ENCODE measurements at regions not wholly inside any gene's neighbourhood (a gene's known extent, or its start where the extent isn't known, plus 50 kb on each side); places are given as distances from the start of the nearest gene placed in this dataset.
"Not testable (repeated sequence)": the region's sequence is repeated elsewhere in the genome, so short reads cannot be mapped to it uniquely, and the experiment has no call there.

- H3K36me3 ChIP-seq = no peaks in the 10 kb centered on the region
- no peak for DNase-seq
- peaks cover 0 to 43% (median 17%) of the 10 kb centered on the region in 8 donors for H3K9me3 ChIP-seq
- 71 to 90% (median 74%) methylated on average over 5 of the region's 5 CpGs for WGBS, 5 donors
- no peak overlapping the region for H3K4me3 ChIP-seq
- intact Hi-C loops (cut with DNase I; ENCODE audit: low total_unique reads) = no loop called here
- H3K27me3 ChIP-seq (replicated peaks in 1 of 7) = no peaks in the 10 kb centered on the region
- TF ChIP-seq POLR2AphosphoS5 (IDR thresholded peaks at IDR 0.05) = no peak
- TF ChIP-seq CTCF (IDR thresholded peaks at IDR 0.05 in 8 of 11, conservative IDR thresholded peaks at IDR 0.05 in 3 of 11) = no peak
- no peak for TF ChIP-seq POLR2A (IDR thresholded peaks at IDR 0.05)
- H3K4me1 ChIP-seq = no peaks in the 10 kb centered on the region
- no peak overlapping the region for H3K27ac ChIP-seq
Observed at GRCh38 chr6:61134028-61134427, 1152.0 kb downstream of the KHDRBS2 start.

DNA sequence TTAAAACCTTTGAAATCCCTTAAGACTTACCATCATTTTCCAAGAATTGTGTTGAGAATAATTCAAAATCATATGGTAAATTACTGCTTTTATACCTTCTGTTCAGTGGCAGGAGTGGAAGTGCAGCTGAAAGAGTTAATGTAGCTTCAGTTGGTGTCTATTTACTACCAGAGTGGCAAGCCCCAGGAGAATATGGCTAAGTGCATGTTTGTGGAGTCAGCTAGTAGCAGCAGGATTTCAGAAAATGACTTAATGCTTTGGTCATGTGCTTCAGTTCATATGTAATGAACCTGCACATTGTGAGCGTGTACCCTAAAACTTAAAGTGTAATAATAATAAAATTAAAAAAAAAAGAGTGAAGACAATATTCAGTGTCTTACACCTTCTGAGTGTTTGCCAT, 1171.8 kb downstream of the KHDRBS2 start:
- H3K4me3 ChIP-seq; H3K4me1 ChIP-seq; DNase-seq; H3K27ac ChIP-seq; intact Hi-C loops (cut with DNase I; ENCODE audit: low total_unique reads); H3K36me3 ChIP-seq; H3K27me3 ChIP-seq (replicated peaks in 1 of 7): not testable (repeated sequence)
- H3K9me3 ChIP-seq = peaks cover 0 to 16% (median 0%) of the 10 kb centered on the region in 8 donors
- 81 to 88% (median 86%) methylated on average over 1 of the region's 1 CpG for WGBS, 5 donors

DNA sequence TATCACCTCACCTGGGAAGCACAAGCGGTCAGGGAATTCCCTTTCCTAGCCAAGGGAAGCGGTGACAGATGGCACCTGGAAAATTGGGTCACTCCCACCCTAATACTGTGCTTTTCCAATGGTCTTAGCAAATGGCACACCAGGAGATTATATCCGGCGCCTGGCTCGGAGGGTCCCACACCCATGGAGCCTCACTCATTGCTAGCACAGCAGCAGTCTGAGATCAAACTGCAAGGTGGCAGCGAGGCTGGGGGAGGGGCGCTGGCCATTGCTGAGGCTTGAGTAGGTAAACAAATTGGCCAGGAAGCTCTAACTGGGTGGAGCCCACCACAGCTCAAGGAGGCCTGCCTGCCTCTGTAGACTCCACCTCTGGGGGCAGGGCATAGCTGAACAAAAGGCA, 1178.1 kb downstream of the KHDRBS2 start:
- H3K4me1 ChIP-seq; H3K4me3 ChIP-seq; H3K36me3 ChIP-seq; H3K27ac ChIP-seq; intact Hi-C loops (cut with DNase I; ENCODE audit: low total_unique reads); H3K27me3 ChIP-seq (replicated peaks in 1 of 7); DNase-seq: not testable (repeated sequence)
- peaks cover 0 to 25% (median 4%) of the 10 kb centered on the region in 8 donors for H3K9me3 ChIP-seq
- WGBS, 5 donors = 86 to 97% (median 90%) methylated on average over 7 of the region's 7 CpGs

GRCh38 chr6:61103660-61104059, 1182.4 kb downstream of the KHDRBS2 start:
- intact Hi-C loops (cut with DNase I; ENCODE audit: low total_unique reads); H3K36me3 ChIP-seq; H3K4me1 ChIP-seq; H3K4me3 ChIP-seq; H3K27me3 ChIP-seq (replicated peaks in 1 of 7); H3K27ac ChIP-seq; DNase-seq: not testable (repeated sequence)
- WGBS, 5 donors = 77 to 88% (median 82%) methylated on average over 3 of the region's 3 CpGs
- peaks cover 0 to 20% (median 3%) of the 10 kb centered on the region in 8 donors for H3K9me3 ChIP-seq

- no peak overlapping the region for H3K27ac ChIP-seq
- no peak overlapping the region for H3K4me3 ChIP-seq
- no peaks in the 10 kb centered on the region for H3K36me3 ChIP-seq
- peaks cover 0 to 22% (median 11%) of the 10 kb centered on the region in 8 donors for H3K9me3 ChIP-seq
- H3K4me1 ChIP-seq = no peaks in the 10 kb centered on the region
- intact Hi-C loops (cut with DNase I; ENCODE audit: low total_unique reads) = no loop called here
- H3K27me3 ChIP-seq (replicated peaks in 1 of 7) = no peaks in the 10 kb centered on the region
- TF ChIP-seq POLR2A (IDR thresholded peaks at IDR 0.05) (no peak), POLR2AphosphoS5 (IDR thresholded peaks at IDR 0.05) (no peak), CTCF (IDR thresholded peaks at IDR 0.05 in 8 of 11, conservative IDR thresholded peaks at IDR 0.05 in 3 of 11) (no peak)
- DNase-seq = no peak
Observed at GRCh38 chr6:61100072-61100471, 1186.0 kb downstream of the KHDRBS2 start.

GRCh38 chr6:61099561-61099960, 1186.5 kb downstream of the KHDRBS2 start:
- WGBS, 5 donors = 83 to 100% (median 87%) methylated on average over 1 of the region's 1 CpG
- intact Hi-C loops (cut with DNase I; ENCODE audit: low total_unique reads); H3K27me3 ChIP-seq (replicated peaks in 1 of 7); H3K36me3 ChIP-seq; DNase-seq; H3K4me3 ChIP-seq; H3K4me1 ChIP-seq; H3K27ac ChIP-seq: not testable (repeated sequence)
- peaks cover 0 to 20% (median 11%) of the 10 kb centered on the region in 8 donors for H3K9me3 ChIP-seq

DNA sequence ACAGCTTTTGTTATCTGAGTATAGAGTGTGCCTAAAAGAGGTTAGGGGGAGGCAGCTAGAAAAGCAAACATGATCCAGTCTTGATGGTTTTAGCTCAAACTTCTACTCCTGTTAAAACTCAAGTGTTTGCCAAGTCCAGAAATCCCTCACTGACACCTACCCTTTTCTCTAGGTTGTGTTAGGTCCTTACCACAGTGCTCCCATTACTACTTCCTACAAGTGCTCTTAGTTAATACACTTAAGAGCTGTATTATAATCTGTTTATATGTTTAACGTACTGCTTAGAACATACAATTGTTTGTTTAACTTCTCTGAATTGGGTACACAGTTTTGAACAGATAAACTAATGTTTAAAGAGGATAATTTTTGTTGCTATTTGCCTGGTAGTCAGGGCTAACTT, 1198.0 kb downstream of the KHDRBS2 start:
- H3K9me3 ChIP-seq; H3K27me3 ChIP-seq (replicated peaks in 1 of 7); H3K27ac ChIP-seq; intact Hi-C loops (cut with DNase I; ENCODE audit: low total_unique reads); H3K4me3 ChIP-seq; DNase-seq; H3K36me3 ChIP-seq; H3K4me1 ChIP-seq: not testable (repeated sequence)
- 64 to 74% (median 67%) methylated on average over 1 of the region's 1 CpG for WGBS, 5 donors

Data from spleen (tissue), 11 donors.